GM12878 (cell line): ENCODE measurements at regions not wholly inside any gene's neighbourhood (a gene's known extent, or its start where the extent isn't known, plus 50 kb on each side); places are given as distances from the start of the nearest gene placed in this dataset.

Experiments used
- ATAC-seq: fragments of 200-7000 bp; cut with Tn5 transposase; 3 replicates; pipeline ENCODE4 v1.9.1; 2020; ENCODE audit warnings: mild to moderate bottlenecking, moderate library complexity
- BruUV-seq: library from RNA; stranded (reverse); fragments of 400-500 nt; replicated peaks from 2 replicates; lab custom pipeline; 2021; lab: Mats Ljungman, UMichigan
- CTCF ChIA-PET: fragments of 300-600 bp; sonication (Branson Sonifier 250); formaldehyde crosslinking; extraction: SDS; loops from one replicate; lab custom pipeline; 2021; ENCODE audit warnings: inconsistent platforms; lab: Yijun Ruan, JAX
- POLR2A ChIA-PET: fragments of 350-600 bp; formaldehyde crosslinking; extraction: SDS; loops from one replicate; lab custom pipeline; 2021; ENCODE audit warnings: inconsistent platforms; lab: Charles Lee
- RAD21 ChIA-PET: fragments of 300-600 bp; sonication (Branson Sonifier 250); formaldehyde crosslinking; loops from one replicate; lab custom pipeline; 2023; ENCODE audit warnings: antibody characterized with exemption; ENCODE audit not compliant: unreplicated experiment; lab: Charles Lee
- SMC1A ChIA-PET: fragments of 300-600 bp; sonication (Branson Sonifier 250); formaldehyde crosslinking; loops from one replicate; lab custom pipeline; 2023; ENCODE audit not compliant: unreplicated experiment, uncharacterized antibody; lab: Charles Lee
- DNase-seq: peaks from one replicate; pipeline ENCODE4 v3.0.0-alpha.2; 2011; ENCODE audit warnings: low read depth, low spot score
- FAIRE-seq: peaks from 3 replicates; lab custom pipeline; 2011; peaks lifted over from hg19 to GRCh38; lab: Jason Lieb, UNC
- H2AFZ ChIP-seq: 2 replicates; pipeline ENCODE4 v1.6.0; 2011; ENCODE audit warnings: low read depth, low read length, control low read depth; ENCODE audit not compliant: control insufficient read depth
- H3K27ac ChIP-seq: 2 replicates; pipeline ENCODE4 v1.5.1; 2011; ENCODE audit warnings: control low read depth; ENCODE audit not compliant: control insufficient read depth, insufficient read depth
- H3K27me3 ChIP-seq, 2 experiments: replicated peaks in 1 of 2; 2 replicates each; pipeline versions ENCODE4 v1.6.0 to v1.6.1; 2011; ENCODE audit warnings: low read length in 1 of 2; ENCODE audit not compliant: control insufficient read depth in 2 of 2, insufficient read depth in 2 of 2
- H3K36me3 ChIP-seq, 2 experiments: 2 replicates each; pipeline ENCODE4 v1.5.1; 2011; ENCODE audit warnings: low read length in 1 of 2; ENCODE audit not compliant: control insufficient read depth in 2 of 2, insufficient read depth in 2 of 2
- H3K4me1 ChIP-seq: 2 replicates; pipeline ENCODE4 v1.6.1; 2011; ENCODE audit warnings: mild to moderate bottlenecking, low read length, moderate library complexity, mixed read lengths; ENCODE audit not compliant: control insufficient read depth, insufficient read depth
- H3K4me2 ChIP-seq: 2 replicates; pipeline ENCODE4 v1.6.0; 2011; ENCODE audit warnings: control low read depth; ENCODE audit not compliant: control insufficient read depth, insufficient read depth
- H3K4me3 ChIP-seq: fragments of 200-600 bp; sonication (generic); 2 replicates; pipeline ENCODE4 v1.5.1; 2016
- H3K79me2 ChIP-seq: 2 replicates; pipeline ENCODE4 v1.6.0; 2011; ENCODE audit warnings: low read length; ENCODE audit not compliant: control insufficient read depth, insufficient read depth
- H3K9ac ChIP-seq: 2 replicates; pipeline ENCODE4 v1.8.0; 2011; ENCODE audit warnings: low read length, control low read depth, mixed read lengths; ENCODE audit not compliant: control insufficient read depth, insufficient read depth
- H3K9me3 ChIP-seq: replicated peaks from 3 replicates; pipeline ENCODE4 v1.5.1; 2011; ENCODE audit warnings: mild to moderate bottlenecking, low read length; ENCODE audit not compliant: control insufficient read depth, insufficient read depth
- H4K20me1 ChIP-seq: 2 replicates; pipeline ENCODE4 v1.6.0; 2011; ENCODE audit not compliant: control insufficient read depth, insufficient read depth
- BCL11A ChIP-seq: IDR thresholded peaks from 2 replicates; pipeline ENCODE4 v1.6.1; 2011; ENCODE audit warnings: low read depth, low read length
- KDM1A ChIP-seq: fragments of 200-600 bp; sonication (generic); IDR thresholded peaks from 2 replicates; pipeline ENCODE4 v1.6.1; 2016; ENCODE audit warnings: borderline replicate concordance
- KLF5 ChIP-seq: fragments of 450-650 bp; IDR thresholded peaks from 2 replicates; pipeline ENCODE4 v1.6.1; 2014; ENCODE audit warnings: mild to moderate bottlenecking; ENCODE audit not compliant: partially characterized antibody
- MEF2B ChIP-seq: fragments of 450-650 bp; IDR thresholded peaks from 2 replicates; pipeline ENCODE4 v1.6.1; 2018; ENCODE audit warnings: mild to moderate bottlenecking, moderate library complexity; ENCODE audit not compliant: partially characterized antibody, poor library complexity, severe bottlenecking
- NFYA ChIP-seq: IDR thresholded peaks from 2 replicates; pipeline ENCODE4 v1.6.1; 2011; ENCODE audit warnings: low read depth, mild to moderate bottlenecking, low read length, improper control_type of control experiment, borderline replicate concordance
- SPI1 ChIP-seq: IDR thresholded peaks from 2 replicates; pipeline ENCODE4 v1.6.1; 2011; ENCODE audit warnings: low read depth, mild to moderate bottlenecking, low read length, moderate library complexity, borderline replicate concordance; ENCODE audit not compliant: insufficient read depth
- SREBF2 ChIP-seq: IDR thresholded peaks from 2 replicates; pipeline ENCODE4 v1.6.1; 2012; ENCODE audit warnings: mild to moderate bottlenecking, low read length
- STAT3 ChIP-seq: IDR thresholded peaks from 2 replicates; pipeline ENCODE4 v1.6.1; 2011; ENCODE audit warnings: low read depth, low read length, improper control_type of control experiment
- SUPT20H ChIP-seq: IDR thresholded peaks from 2 replicates; pipeline ENCODE4 v1.6.1; 2011; ENCODE audit warnings: low read depth, mild to moderate bottlenecking, low read length, moderate library complexity, borderline replicate concordance; ENCODE audit not compliant: control insufficient read depth
- TCF7 ChIP-seq: IDR thresholded peaks from 2 replicates; pipeline ENCODE4 v1.6.1; 2014; ENCODE audit warnings: antibody characterized with exemption, borderline replicate concordance
- ZBTB4 ChIP-seq: fragments of 450-650 bp; formaldehyde crosslinking; IDR thresholded peaks from 2 replicates; pipeline ENCODE4 v1.4.0; 2022; ENCODE audit warnings: mild to moderate bottlenecking, moderate library complexity
- ZZZ3 ChIP-seq: IDR thresholded peaks from 2 replicates; pipeline ENCODE4 v1.6.1; 2011; ENCODE audit warnings: low read depth; ENCODE audit not compliant: control insufficient read depth, insufficient read length
- whole genome bisulfite sequencing: methylation state at CpG from one replicate; pipeline ENCODE4 v1.1.6; 2016; ENCODE audit warnings: low lambda C conversion rate; ENCODE audit not compliant: insufficient replicate concordance, insufficient coverage; ENCODE audit errors: missing lambda C conversion rate; 5-methylcytosine and 5-hydroxymethylcytosine counted together
- in situ Hi-C: fragments of 300-500 bp; cut with MboI; formaldehyde crosslinking; loops from 9 replicates; pipeline ENCODE4 v1.14.3; 2018; ENCODE audit warnings: mixed read lengths
- intact Hi-C: fragments of 100-400 bp; cut with micrococcal nuclease; formaldehyde crosslinking; loops from one replicate; pipeline ENCODE4 v1.14.2; 2022; ENCODE audit not compliant: unreplicated experiment

GRCh38 chr12:16949871-16950667 lies 344.1 kb upstream of the LMO3 start:
- Histone ChIP-seq H3K27me3 (no peaks in the 10 kb centered on the region; a peak in 1 of 4 replicates), H3K27ac (no peak overlapping the region), H3K79me2 (no peaks in the 10 kb centered on the region), H2AFZ (no peak overlapping the region), H4K20me1 (no peaks in the 10 kb centered on the region), H3K9me3 (no peaks in the 10 kb centered on the region), H3K4me2 (no peak overlapping the region), H3K36me3 (no peaks in the 10 kb centered on the region), H3K4me3 (no peak overlapping the region), H3K9ac (no peak overlapping the region), H3K4me1 (no peaks in the 10 kb centered on the region)
- ChIA-PET RAD21 (no interaction called here), SMC1A (interaction anchor here (0.6 to 1.8 kb wide), 5 partner anchors 10 to 501 kb away, joined by 3 to 5 read pairs (median 3); no protein-coding TSS in a partner anchor), CTCF (interaction anchor here (0.9 to 2.1 kb wide), 2 partner anchors 11 to 13 kb away, joined by 3 to 12 read pairs; no protein-coding TSS in a partner anchor), POLR2A (no interaction called here)
- intact Hi-C loops (no loop called here), in situ Hi-C loops (loop anchor here (25.0 kb wide), 1 partner anchor 1037 kb away; no protein-coding TSS in a partner anchor)
- FAIRE-seq (no peak), DNase-seq (no peak), ATAC-seq (no peak)
- 38% methylated on average over 6 of the region's 6 CpGs for WGBS
- no peak for TF ChIP-seq TCF7
- TF ChIP-seq SREBF2, result no peak
- TF ChIP-seq BCL11A, result no peak
- no peak for TF ChIP-seq NFYA
- TF ChIP-seq SPI1, result no peak
- no TSS peak for BruUV-seq

GRCh38 chr12:16949371-16949770 lies 343.4 kb upstream of the LMO3 start:
- no peak overlapping the region for H3K9ac ChIP-seq
- H3K27me3 ChIP-seq, result no peaks in the 10 kb centered on the region; a peak in 1 of 4 replicates
- H2AFZ ChIP-seq, result no peak overlapping the region
- WGBS, result 6% methylated on average over 2 of the region's 3 CpGs
- no peaks in the 10 kb centered on the region for H4K20me1 ChIP-seq
- in situ Hi-C loops, result loop anchor here (25.0 kb wide), 1 partner anchor 1038 kb away; no protein-coding TSS in a partner anchor
- ChIA-PET CTCF (interaction anchor here (0.9 to 2.1 kb wide), 2 partner anchors 10 to 12 kb away, joined by 3 to 12 read pairs; no protein-coding TSS in a partner anchor), POLR2A (no interaction called here), SMC1A (interaction anchor here (0.6 to 1.8 kb wide), 4 partner anchors 10 to 500 kb away, joined by 3 to 5 read pairs (median 3); no protein-coding TSS in a partner anchor), RAD21 (no interaction called here)
- no peaks in the 10 kb centered on the region for H3K9me3 ChIP-seq
- H3K79me2 ChIP-seq, result no peaks in the 10 kb centered on the region
- FAIRE-seq (no peak), ATAC-seq (no peak), DNase-seq (no peak)
- H3K4me3 ChIP-seq, result no peak overlapping the region
- H3K36me3 ChIP-seq, result no peaks in the 10 kb centered on the region
- no peak overlapping the region for H3K4me2 ChIP-seq
- no TSS peak for BruUV-seq
- no peak overlapping the region for H3K27ac ChIP-seq
- H3K4me1 ChIP-seq, result no peaks in the 10 kb centered on the region
- intact Hi-C loops, result no loop called here
- TF ChIP-seq ZZZ3 (no peak), ZBTB4 (CRISPR knock-in tag) (no peak), SUPT20H (no peak), KDM1A (no peak), STAT3 (no peak), KLF5 (no peak), MEF2B (no peak)
